ENCODE measurements at regions not wholly inside any gene's neighbourhood (a gene's known extent, or its start where the extent isn't known, plus 50 kb on each side); places are given as distances from the start of the nearest gene placed in this dataset.

DNA sequence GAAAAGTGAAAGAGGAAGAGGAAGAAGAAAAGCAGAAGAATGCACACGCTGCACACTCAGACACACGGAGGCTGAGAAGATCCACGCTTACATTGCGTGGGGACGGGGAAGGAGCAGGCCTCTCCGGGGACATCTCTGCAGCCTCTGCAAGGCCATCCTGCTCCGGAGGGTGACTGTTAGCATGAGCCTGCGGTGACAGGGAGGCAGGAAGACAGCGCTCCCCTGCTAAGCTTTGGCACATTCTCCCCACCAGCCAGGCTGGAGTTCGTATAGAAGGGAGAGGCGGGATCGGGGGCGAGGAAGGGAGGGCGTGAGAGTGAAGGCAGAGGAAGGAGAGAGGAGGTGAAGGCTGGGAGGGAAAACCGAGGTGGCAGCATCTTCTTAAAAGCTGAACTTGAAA is 366.0 kb upstream of the SHH start:
- Histone ChIP-seq H3K27me3 (replicated peaks; ENCODE audit: insufficient read depth, low read depth, low read length, poor library complexity) (peaks cover 72% of the 10 kb centered on the region), H3K27ac (ENCODE audit: low read depth, low read length, poor library complexity, severe bottlenecking) (no peak overlapping the region), H3K4me3 (ENCODE audit: low read depth, low read length, poor library complexity, severe bottlenecking) (no peak overlapping the region), H3K9me3 (ENCODE audit: low read depth, low read length, poor library complexity, severe bottlenecking) (no peaks in the 10 kb centered on the region), H3K36me3 (ENCODE audit: insufficient read depth, low read length, poor library complexity, severe bottlenecking) (no peaks in the 10 kb centered on the region), H3K4me1 (ENCODE audit: insufficient read depth, low read length, poor library complexity, severe bottlenecking) (no peaks in the 10 kb centered on the region)
- no peak for TF ChIP-seq EZH2 (IDR thresholded peaks at IDR 0.05; ENCODE audit: borderline replicate concordance, low read depth, low read length, poor library complexity, severe bottlenecking)
- TF ChIP-seq, protein P1, sequence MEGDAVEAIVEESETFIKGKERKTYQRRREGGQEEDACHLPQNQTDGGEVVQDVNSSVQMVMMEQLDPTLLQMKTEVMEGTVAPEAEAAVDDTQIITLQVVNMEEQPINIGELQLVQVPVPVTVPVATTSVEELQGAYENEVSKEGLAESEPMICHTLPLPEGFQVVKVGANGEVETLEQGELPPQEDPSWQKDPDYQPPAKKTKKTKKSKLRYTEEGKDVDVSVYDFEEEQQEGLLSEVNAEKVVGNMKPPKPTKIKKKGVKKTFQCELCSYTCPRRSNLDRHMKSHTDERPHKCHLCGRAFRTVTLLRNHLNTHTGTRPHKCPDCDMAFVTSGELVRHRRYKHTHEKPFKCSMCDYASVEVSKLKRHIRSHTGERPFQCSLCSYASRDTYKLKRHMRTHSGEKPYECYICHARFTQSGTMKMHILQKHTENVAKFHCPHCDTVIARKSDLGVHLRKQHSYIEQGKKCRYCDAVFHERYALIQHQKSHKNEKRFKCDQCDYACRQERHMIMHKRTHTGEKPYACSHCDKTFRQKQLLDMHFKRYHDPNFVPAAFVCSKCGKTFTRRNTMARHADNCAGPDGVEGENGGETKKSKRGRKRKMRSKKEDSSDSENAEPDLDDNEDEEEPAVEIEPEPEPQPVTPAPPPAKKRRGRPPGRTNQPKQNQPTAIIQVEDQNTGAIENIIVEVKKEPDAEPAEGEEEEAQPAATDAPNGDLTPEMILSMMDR (conservative IDR thresholded peaks at IDR 0.05; ENCODE audit: low read depth, low read length), result no peak
- BruUV-seq (replicated peaks), result no TSS peak
- POLR2A ChIA-PET (ENCODE audit: low non-redundant PET), result no interaction called here
- DNase-seq (ENCODE audit: low spot score), result no peak
- CTCF ChIA-PET, result no interaction called here
- intact Hi-C loops (cut with micrococcal nuclease; ENCODE audit: unreplicated experiment), result no loop called here

DNA sequence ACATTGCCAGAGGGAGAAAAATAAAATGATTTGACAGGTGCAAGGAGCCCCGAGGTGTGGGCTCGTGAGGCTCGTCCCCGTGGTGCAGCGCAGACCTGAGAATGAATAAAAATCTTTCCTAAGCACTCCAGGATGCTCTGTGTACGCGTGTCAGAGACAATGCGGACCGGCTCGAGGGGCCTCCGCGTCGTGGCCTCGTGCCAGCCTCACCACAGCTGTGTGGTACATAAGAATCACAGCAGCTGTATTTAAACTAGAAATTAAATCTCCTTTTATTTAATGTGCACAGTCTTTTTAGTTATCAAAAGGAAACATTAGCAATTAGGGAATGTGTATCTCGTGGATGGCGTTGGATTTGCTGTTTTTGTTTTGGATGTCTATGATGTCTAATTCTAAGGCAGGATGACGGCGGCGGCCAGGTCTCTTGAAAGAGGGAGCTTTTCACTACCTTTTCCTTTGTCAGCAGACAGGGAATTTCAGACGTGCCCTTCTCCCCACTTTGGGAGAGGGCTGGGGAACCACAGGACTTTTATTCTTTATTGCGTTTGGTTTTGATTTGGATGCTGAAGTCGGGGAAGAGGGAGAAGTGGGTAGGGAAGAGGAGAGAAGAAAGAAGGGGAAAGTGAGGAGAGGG is 365.3 kb upstream of the SHH start:
- Histone ChIP-seq H3K27me3 (replicated peaks; ENCODE audit: insufficient read depth, low read depth, low read length, poor library complexity) (peaks cover 73% of the 10 kb centered on the region), H3K4me1 (ENCODE audit: insufficient read depth, low read length, poor library complexity, severe bottlenecking) (no peaks in the 10 kb centered on the region), H3K4me3 (ENCODE audit: low read depth, low read length, poor library complexity, severe bottlenecking) (no peak overlapping the region), H3K27ac (ENCODE audit: low read depth, low read length, poor library complexity, severe bottlenecking) (no peak overlapping the region), H3K36me3 (ENCODE audit: insufficient read depth, low read length, poor library complexity, severe bottlenecking) (no peaks in the 10 kb centered on the region), H3K9me3 (ENCODE audit: low read depth, low read length, poor library complexity, severe bottlenecking) (no peaks in the 10 kb centered on the region)
- no TSS peak for BruUV-seq (replicated peaks)
- no peak for DNase-seq (ENCODE audit: low spot score)
- POLR2A ChIA-PET (ENCODE audit: low non-redundant PET), result no interaction called here
- CTCF ChIA-PET, result no interaction called here
- intact Hi-C loops (cut with micrococcal nuclease; ENCODE audit: unreplicated experiment), result no loop called here
- TF ChIP-seq EZH2 (IDR thresholded peaks at IDR 0.05; ENCODE audit: borderline replicate concordance, low read depth, low read length, poor library complexity, severe bottlenecking), result no peak
- TF ChIP-seq, protein P1 (conservative IDR thresholded peaks at IDR 0.05; ENCODE audit: low read depth, low read length), result no peak

DNA sequence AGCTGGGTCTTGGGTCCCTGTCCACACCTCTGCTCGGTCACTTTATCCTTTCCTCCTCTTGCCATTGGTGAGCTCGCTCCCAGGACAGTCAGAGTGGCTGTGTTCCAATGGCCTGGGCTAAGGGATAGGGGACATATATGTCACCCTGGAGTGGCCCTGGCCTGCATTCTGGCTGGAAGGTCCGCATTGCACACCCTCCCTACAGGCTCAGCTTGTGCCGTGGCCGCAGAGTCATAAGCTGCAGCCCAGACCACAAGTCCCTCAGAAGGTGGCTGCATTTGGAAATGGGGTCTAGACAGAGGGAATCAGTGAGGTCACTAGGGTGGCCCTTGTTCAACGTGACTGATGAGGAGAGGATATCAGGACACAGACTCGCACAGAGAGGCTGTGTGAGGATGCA is 363.8 kb upstream of the SHH start:
- no peak for TF ChIP-seq EZH2 (IDR thresholded peaks at IDR 0.05; ENCODE audit: borderline replicate concordance, low read depth, low read length, poor library complexity, severe bottlenecking)
- TF ChIP-seq, protein P1 (conservative IDR thresholded peaks at IDR 0.05; ENCODE audit: low read depth, low read length), result no peak

More for the DNA sequence above, 363.8 kb upstream of the SHH start:
- BruUV-seq (replicated peaks), result no TSS peak
- Histone ChIP-seq H3K27ac (ENCODE audit: low read depth, low read length, poor library complexity, severe bottlenecking) (no peak overlapping the region), H3K4me3 (ENCODE audit: low read depth, low read length, poor library complexity, severe bottlenecking) (no peak overlapping the region), H3K4me1 (ENCODE audit: insufficient read depth, low read length, poor library complexity, severe bottlenecking) (no peaks in the 10 kb centered on the region), H3K27me3 (replicated peaks; ENCODE audit: insufficient read depth, low read depth, low read length, poor library complexity) (peaks cover 66% of the 10 kb centered on the region), H3K36me3 (ENCODE audit: insufficient read depth, low read length, poor library complexity, severe bottlenecking) (no peaks in the 10 kb centered on the region), H3K9me3 (ENCODE audit: low read depth, low read length, poor library complexity, severe bottlenecking) (no peaks in the 10 kb centered on the region)
- DNase-seq (ENCODE audit: low spot score), result no peak
- ChIA-PET POLR2A (ENCODE audit: low non-redundant PET) (no interaction called here), CTCF (no interaction called here)
- intact Hi-C loops (cut with micrococcal nuclease; ENCODE audit: unreplicated experiment), result no loop called here
